K562 (cell line): ENCODE measurements at regions not wholly inside any gene's neighbourhood (a gene's known extent, or its start where the extent isn't known, plus 50 kb on each side); places are given as distances from the start of the nearest gene placed in this dataset.
A peak's percentile ranks its signal among the peaks of the same experiment; 100 is the strongest.

Experiments
- ATAC-seq: fragments of 200-7000 bp; cut with Tn5 transposase; 3 replicates; pipeline ENCODE4 v1.9.1; 2020; ENCODE audit warnings: moderate library complexity
- BruUV-seq: library from RNA; stranded (reverse); fragments of 400-500 nt; replicated peaks from 2 replicates; lab custom pipeline; 2021; lab: Mats Ljungman, UMichigan
- CTCF ChIA-PET: fragments of 300-600 bp; formaldehyde crosslinking; extraction: SDS; loops from one replicate; lab custom pipeline; 2021; ENCODE audit warnings: low intra/inter-chr PET ratio; lab: Yijun Ruan, JAX
- POLR2A ChIA-PET: fragments of 300-600, 350-650 bp; sonication (Branson Sonifier 250); formaldehyde crosslinking; extraction: SDS; loops from one replicate; lab custom pipeline; 2021; ENCODE audit warnings: antibody characterized with exemption, inconsistent platforms; lab: Yijun Ruan, JAX
- DNase-seq, 4 experiments: peaks; one replicate each; pipeline versions ENCODE4 v3.0.0 to v3.0.0-alpha.2; 2011 to 2018; ENCODE audit warnings: low spot score in 3 of 4, mixed read lengths in 3 of 4; ENCODE audit errors: extremely low read depth in 1 of 4
- FAIRE-seq: peaks from 2 replicates; lab custom pipeline; 2011; peaks lifted over from hg19 to GRCh38; lab: Jason Lieb, UNC
- H2AFZ ChIP-seq: 2 replicates; pipeline ENCODE4 v1.6.0; 2011; ENCODE audit warnings: low read depth, low read length, control low read depth, inconsistent platforms
- H3K27ac ChIP-seq: fragments of 200-600 bp; 3 replicates; pipeline ENCODE4 v1.8.0; 2011; ENCODE audit warnings: low read depth, mild to moderate bottlenecking, control low read depth, inconsistent platforms, low read length, moderate library complexity, mixed read lengths; ENCODE audit errors: extremely low read depth
- H3K27me3 ChIP-seq, 2 experiments: fragments of 300-600 bp in 1 of 2; 2 replicates in 1 of 2; 3 replicates in 1 of 2; pipeline versions ENCODE4 v1.6.0 to v1.8.0; 2011; ENCODE audit warnings: inconsistent platforms in 2 of 2, low read length in 2 of 2, mild to moderate bottlenecking in 1 of 2, mixed read lengths in 1 of 2, moderate library complexity in 1 of 2; ENCODE audit not compliant: control insufficient read depth in 2 of 2, insufficient read depth in 2 of 2
- H3K36me3 ChIP-seq: fragments of 300-600 bp; 3 replicates; pipeline ENCODE4 v1.8.0; 2011; ENCODE audit warnings: mild to moderate bottlenecking, low read length, inconsistent platforms; ENCODE audit not compliant: control insufficient read depth, insufficient read depth
- H3K4me1 ChIP-seq, 2 experiments: fragments of 200-600 bp in 1 of 2; replicated peaks in 1 of 2; 2 replicates in 1 of 2; 3 replicates in 1 of 2; pipeline versions ENCODE4 v1.5.1 to v1.8.0; 2011; ENCODE audit warnings: inconsistent platforms in 2 of 2, low read length in 2 of 2, mild to moderate bottlenecking in 1 of 2, mixed read lengths in 1 of 2, moderate library complexity in 1 of 2; ENCODE audit not compliant: control insufficient read depth in 2 of 2, insufficient read depth in 2 of 2
- H3K4me2 ChIP-seq: 2 replicates; pipeline ENCODE4 v1.6.1; 2011; ENCODE audit warnings: low read length, control low read depth, inconsistent platforms, mixed read lengths; ENCODE audit not compliant: insufficient read depth
- H3K4me3 ChIP-seq: fragments of 200-600 bp; sonication (generic), shearing (Covaris generic); 2 replicates; pipeline ENCODE4 v1.5.1; 2016; ENCODE audit warnings: control low read depth, inconsistent platforms
- H3K79me2 ChIP-seq: fragments of 200-600 bp; 3 replicates; pipeline ENCODE4 v1.8.0; 2011; ENCODE audit warnings: low read length, inconsistent platforms; ENCODE audit not compliant: control insufficient read depth, insufficient read depth
- H3K9ac ChIP-seq, 2 experiments: 2 replicates each; pipeline versions ENCODE4 v1.6.0 to v1.6.1; 2011; ENCODE audit warnings: low read depth in 2 of 2, low read length in 2 of 2, control low read depth in 1 of 2, inconsistent platforms in 1 of 2, mild to moderate bottlenecking in 1 of 2, mixed read lengths in 1 of 2; ENCODE audit not compliant: insufficient read depth in 1 of 2
- H3K9me1 ChIP-seq: one replicate; pipeline ENCODE4 v1.6.0; 2011; ENCODE audit warnings: inconsistent platforms, mild to moderate bottlenecking, low read length, moderate library complexity; ENCODE audit not compliant: control insufficient read depth, insufficient read depth
- H3K9me3 ChIP-seq: replicated peaks from 2 replicates; pipeline ENCODE4 v1.5.1; 2011; ENCODE audit warnings: low read depth, low read length, inconsistent platforms; ENCODE audit not compliant: control insufficient read depth, insufficient read depth
- H4K20me1 ChIP-seq: replicated peaks from 2 replicates; pipeline ENCODE4 v1.6.1; 2011; ENCODE audit warnings: low read length, inconsistent platforms, mixed read lengths; ENCODE audit not compliant: control insufficient read depth, insufficient read depth
- CBX3 ChIP-seq, 2 experiments: IDR thresholded peaks; 1 replicate in 1 of 2; 2 replicates in 1 of 2; pipeline ENCODE4 v1.6.1; 2012; ENCODE audit warnings: inconsistent platforms in 2 of 2, low read length in 2 of 2, borderline replicate concordance in 1 of 2, control low read depth in 1 of 2
- PCBP2 ChIP-seq: fragments of 200-400 bp; formaldehyde crosslinking; IDR thresholded peaks from 2 replicates; pipeline ENCODE4 v1.6.1; 2018; ENCODE audit warnings: low read length, low read depth, mild to moderate bottlenecking, moderate library complexity; ENCODE audit not compliant: poor library complexity, severe bottlenecking
- SMARCA5 ChIP-seq: fragments of 450-650 bp; IDR thresholded peaks from 2 replicates; pipeline ENCODE4 v1.6.1; 2016
- TRIM28 ChIP-seq: fragments of 450-650 bp; IDR thresholded peaks from 2 replicates; pipeline ENCODE4 v1.6.1; 2017
- ZC3H11A ChIP-seq: IDR thresholded peaks from 2 replicates; pipeline ENCODE4 v1.6.1; 2012; ENCODE audit warnings: low read depth, low read length, improper control_type of control experiment
- ZFP30 ChIP-seq: fragments of 250-450 bp; sonication (Bioruptor Pico); IDR thresholded peaks from 2 replicates; pipeline ENCODE4 v1.8.0; 2022; ENCODE audit warnings: moderate library complexity, mild to moderate bottlenecking, inconsistent platforms, borderline replicate concordance
- ZFP36 ChIP-seq: fragments of 150-350 bp; IDR thresholded peaks from 2 replicates; pipeline ENCODE4 v1.6.1; 2018; ENCODE audit warnings: low read length, low read depth; ENCODE audit not compliant: partially characterized antibody
- ZNF274 ChIP-seq: IDR thresholded peaks from 2 replicates; pipeline ENCODE4 v1.6.1; 2011; ENCODE audit warnings: low read depth, mild to moderate bottlenecking, low read length, moderate library complexity, borderline replicate concordance
- WGBS: fragments of 100-300 bp; shearing (Covaris generic); methylation state at CpG from one replicate; pipeline ENCODE4 v1.1.6; 2016; ENCODE audit warnings: low coverage, mixed read lengths; ENCODE audit not compliant: insufficient coverage; ENCODE audit errors: missing lambda C conversion rate; 5-methylcytosine and 5-hydroxymethylcytosine counted together
- in situ Hi-C: fragments of 300-500 bp; cut with MboI; formaldehyde crosslinking; loops from 4 replicates; pipeline ENCODE4 v1.15.0; 2018; ENCODE audit warnings: inconsistent platforms, mixed read lengths
- intact Hi-C: fragments of 100-400 bp; cut with micrococcal nuclease; formaldehyde crosslinking; loops from 2 replicates; pipeline ENCODE4 v1.14.2; 2022

GRCh38 chr1:2871246-2871815 lies 69.8 kb upstream of the TTC34 start:
- H3K9me3 ChIP-seq = no peaks in the 10 kb centered on the region
- no peak overlapping the region for H3K4me2 ChIP-seq
- H3K36me3 ChIP-seq = no peaks in the 10 kb centered on the region
- no TSS peak for BruUV-seq
- no peak overlapping the region for H2AFZ ChIP-seq
- ATAC-seq (no peak), FAIRE-seq (no peak), DNase-seq (no peak)
- intact Hi-C loops = no loop called here
- H3K9ac ChIP-seq = no peak overlapping the region
- under 1% methylated on average over 6 of the region's 6 CpGs for WGBS
- peaks cover 4 to 20% of the 10 kb centered on the region in 2 experiments; a peak in 3 of 5 replicates for H3K27me3 ChIP-seq
- no peak overlapping the region for H3K4me3 ChIP-seq
- ChIA-PET POLR2A (interaction anchor here (0.7 to 1.2 kb wide), 2 partner anchors 9 to 551 kb away, joined by 3 read pairs; no protein-coding TSS in a partner anchor), CTCF (no interaction called here)
- no peaks in the 10 kb centered on the region for H3K9me1 ChIP-seq
- TF ChIP-seq CBX3 (IDR thresholded peaks at IDR 0.05; ENCODE audit: borderline replicate concordance in 1 of 2, low read length in 2 of 2) (0 out of 3 replicates have a peak, but pooled peaks of 1 of the 2 experiments have one; percentile 35), ZNF274 (no peak), TRIM28 (peak; percentile 43; the same call in 1 of the 2 replicates), ZC3H11A (0 out of 2 replicates have a peak, but pooled peaks have one; percentile 64), ZFP36 (peak; percentile 73), ZFP30 (no peak), PCBP2 (no peak), SMARCA5 (peak; percentile 28; the same call in 1 of the 2 replicates)
- H3K27ac ChIP-seq = no peak overlapping the region
- H4K20me1 ChIP-seq = no peaks in the 10 kb centered on the region; the same call in 1 of the 2 replicates
- H3K79me2 ChIP-seq = no peaks in the 10 kb centered on the region
- no peaks in the 10 kb centered on the region; a peak in 2 of 5 replicates for H3K4me1 ChIP-seq
- in situ Hi-C loops = no loop called here
